RWPE1 (cell line): ENCODE measurements at regions not wholly inside any gene's neighbourhood (a gene's known extent, or its start where the extent isn't known, plus 50 kb on each side); places are given as distances from the start of the nearest gene placed in this dataset.

Experiments used
- CTCF ChIA-PET: fragments of 350-600 bp; sonication (Branson Sonifier 250); formaldehyde crosslinking; extraction: SDS; loops from one replicate; lab custom pipeline; 2021; lab: Yijun Ruan, JAX
- POLR2A ChIA-PET: fragments of 400-600 bp; formaldehyde crosslinking; extraction: SDS; loops from one replicate; lab custom pipeline; 2020; ENCODE audit warnings: antibody characterized with exemption; ENCODE audit not compliant: low non-redundant PET; lab: Yijun Ruan, JAX
- DNase-seq: peaks from one replicate; pipeline ENCODE4 v3.0.0; 2012; ENCODE audit warnings: low spot score
- H3K27ac ChIP-seq: fragments of 450-650 bp; 2 replicates; pipeline ENCODE4 v1.5.1; 2017
- CTCF ChIP-seq: fragments of 450-650 bp; conservative IDR thresholded peaks from 2 replicates; pipeline ENCODE4 v1.5.1; 2017; ENCODE audit warnings: low read depth, mild to moderate bottlenecking

DNA sequence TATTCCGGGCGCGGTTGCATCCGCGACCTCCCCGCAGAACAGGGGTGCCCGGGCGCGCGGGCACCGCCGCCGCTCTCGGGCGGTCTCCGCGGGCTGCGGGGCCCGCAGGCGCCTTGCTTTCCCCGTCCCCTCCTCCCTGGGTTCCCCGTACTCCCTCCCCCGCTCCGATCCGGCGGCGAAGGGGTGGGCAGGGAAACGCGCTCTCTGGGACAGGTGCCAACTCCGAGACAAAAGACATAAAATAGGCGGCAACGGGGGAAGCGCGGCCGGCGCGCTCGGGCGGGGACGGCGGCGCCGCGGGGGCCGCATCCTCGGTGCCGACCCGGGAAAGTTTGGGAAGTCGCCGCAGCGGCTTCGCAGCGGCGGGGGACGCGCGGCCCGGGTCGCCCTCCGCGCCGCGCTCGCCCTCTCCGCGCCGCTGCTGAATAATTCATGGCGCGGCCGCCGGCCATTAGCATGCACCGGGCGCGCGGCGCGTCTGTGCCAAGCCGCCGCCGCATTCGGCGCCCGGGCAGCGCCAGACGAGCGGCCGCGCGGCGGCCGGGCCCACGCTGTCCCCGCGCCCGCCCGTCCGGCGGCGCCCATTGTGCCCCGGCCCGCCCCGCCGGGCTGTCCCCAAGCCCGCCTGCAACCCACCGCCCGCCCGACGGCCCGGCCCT, 78.7 kb upstream of the PPARA start:
- H3K27ac ChIP-seq, result peak overlapping the region; percentile 100

GRCh38 chr22:46072110-46072881, 78.0 kb upstream of the PPARA start:
- no peak for DNase-seq
- CTCF ChIA-PET, result interaction anchor here (1.9 kb wide), 1 partner anchor 66 kb away, joined by 9 read pairs; no protein-coding TSS in a partner anchor

More for the DNA sequence above, 78.7 kb upstream of the PPARA start:
- ChIA-PET POLR2A (no interaction called here), CTCF (no interaction called here)
- no peak for TF ChIP-seq CTCF
- DNase-seq, result peak; percentile 79

GRCh38 chr22:46072981-46073682, 77.2 kb upstream of the PPARA start:
- ChIA-PET POLR2A (interaction anchor here (0.6 to 1.4 kb wide), 3 partner anchors 13 to 65 kb away, joined by 3 to 4 read pairs (median 3); no protein-coding TSS in a partner anchor), CTCF (interaction anchor here (0.6 to 1.9 kb wide), 3 partner anchors 41 to 73 kb away, joined by 3 to 9 read pairs (median 6); no protein-coding TSS in a partner anchor)
- H3K27ac ChIP-seq, result peak overlapping the region; percentile 100
- DNase-seq, result no peak
- TF ChIP-seq CTCF, result no peak

More at GRCh38 chr22:46072110-46072881, 78.0 kb upstream of the PPARA start:
- H3K27ac ChIP-seq, result peak overlapping the region; percentile 100
- POLR2A ChIA-PET, result no interaction called here
- no peak for TF ChIP-seq CTCF

DNA sequence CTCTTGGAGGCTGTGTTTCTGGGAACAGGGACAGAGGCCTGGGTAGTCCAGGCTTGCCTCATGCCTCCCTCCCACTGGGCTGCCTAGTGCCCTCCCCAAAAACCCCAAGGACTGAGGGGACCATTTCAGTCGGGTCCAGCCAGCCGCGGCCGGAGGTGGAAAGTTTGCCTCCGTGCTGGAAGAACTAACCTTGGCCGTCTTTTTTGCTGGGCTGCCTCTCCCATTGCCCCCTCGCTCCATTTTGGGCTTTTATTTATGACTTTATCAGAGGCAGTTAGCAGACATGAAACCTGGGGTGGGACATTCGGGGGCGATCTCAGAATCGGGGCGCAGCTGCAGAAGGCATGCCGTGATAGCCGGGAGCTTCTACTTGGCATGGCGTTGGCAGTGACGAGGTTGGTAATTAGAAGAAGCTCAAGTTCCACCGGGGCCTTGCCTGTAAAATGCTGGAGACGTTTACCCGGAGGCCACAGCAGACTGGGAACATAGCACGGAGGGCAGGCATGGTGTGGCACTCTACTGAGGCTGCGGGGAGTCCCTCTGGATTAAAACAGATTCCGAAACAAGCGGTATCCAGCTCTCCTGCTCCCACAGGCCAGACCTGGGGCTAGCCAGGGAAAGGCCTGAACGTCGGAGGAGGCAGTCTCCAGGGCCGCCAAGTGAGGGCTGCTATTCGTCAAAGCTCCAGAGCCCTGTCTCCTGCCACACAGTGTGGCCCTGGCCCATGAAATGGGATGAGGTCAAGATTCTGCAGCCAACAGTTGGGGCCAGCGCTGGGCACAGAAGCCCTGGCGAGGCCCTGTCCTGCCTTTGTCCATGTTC, 76.4 kb upstream of the PPARA start:
- ChIA-PET CTCF (interaction anchor here (0.6 to 1.9 kb wide), 4 partner anchors 10 to 74 kb away, joined by 3 to 9 read pairs (median 6); no protein-coding TSS in a partner anchor), POLR2A (interaction anchor here (0.6 to 1.4 kb wide), 3 partner anchors 12 to 66 kb away, joined by 3 to 4 read pairs (median 3); no protein-coding TSS in a partner anchor)
- no peak for TF ChIP-seq CTCF
- no peak for DNase-seq
- H3K27ac ChIP-seq, result peak overlapping the region; percentile 100

GRCh38 chr22:46074771-46075551, 75.4 kb upstream of the PPARA start:
- peak overlapping the region; percentile 100 for H3K27ac ChIP-seq
- DNase-seq, result no peak
- CTCF ChIA-PET, result interaction anchor here (1.0 kb wide), 1 partner anchor 9 kb away, joined by 5 read pairs; no protein-coding TSS in a partner anchor
- POLR2A ChIA-PET, result interaction anchor here (0.6 kb wide), 1 partner anchor 21 kb away, joined by 4 read pairs; no protein-coding TSS in a partner anchor
- no peak for TF ChIP-seq CTCF
